SK-N-SH treated with all-trans-retinoic acid at 6 μM for 48 hours (cell line): ENCODE measurements at regions not wholly inside any gene's neighbourhood (a gene's known extent, or its start where the extent isn't known, plus 50 kb on each side); places are given as distances from the start of the nearest gene placed in this dataset.

ENCODE experiments used
- ATAC-seq: fragments of 200-7000 bp; cut with Tn5 transposase; 3 replicates; pipeline ENCODE4 v1.9.1; 2020; ENCODE audit warnings: mild to moderate bottlenecking, moderate library complexity
- BACH2 ChIP-seq: fragments of 250-450 bp; sonication (Bioruptor Pico); IDR thresholded peaks from 2 replicates; pipeline ENCODE4 v1.9.0; 2021; ENCODE audit warnings: mild to moderate bottlenecking, borderline replicate concordance
- CREB5 ChIP-seq: fragments of 250-450 bp; sonication (Bioruptor Pico); IDR thresholded peaks from 2 replicates; pipeline ENCODE4 v1.5.1; 2020; ENCODE audit warnings: low read depth, mild to moderate bottlenecking, moderate library complexity
- CSDC2 ChIP-seq: fragments of 250-450 bp; sonication (Bioruptor Pico); IDR thresholded peaks from 2 replicates; pipeline ENCODE4 v1.5.0; 2020; ENCODE audit warnings: mild to moderate bottlenecking, moderate library complexity
- GLIS3 ChIP-seq: fragments of 250-450 bp; sonication (Bioruptor Pico); IDR thresholded peaks from 2 replicates; pipeline ENCODE4 v1.5.0; 2020; ENCODE audit warnings: mild to moderate bottlenecking, moderate library complexity
- ISL1 ChIP-seq: fragments of 250-450 bp; sonication (Bioruptor Pico); IDR thresholded peaks from 2 replicates; pipeline ENCODE4 v2.1.2; 2022; ENCODE audit warnings: mild to moderate bottlenecking, moderate library complexity
- OSR1 ChIP-seq: fragments of 250-450 bp; sonication (Bioruptor Pico); IDR thresholded peaks from 2 replicates; pipeline ENCODE4 v1.8.0; 2022; ENCODE audit warnings: moderate library complexity, mild to moderate bottlenecking, inconsistent platforms
- SNAI2 ChIP-seq: fragments of 250-450 bp; sonication (Bioruptor Pico); IDR thresholded peaks from 2 replicates; pipeline ENCODE4 v1.5.0; 2020; ENCODE audit warnings: mild to moderate bottlenecking, moderate library complexity
- TCF4 ChIP-seq: fragments of 250-450 bp; sonication (Bioruptor Pico); IDR thresholded peaks from 2 replicates; pipeline ENCODE4 v1.8.0; 2021; ENCODE audit warnings: mild to moderate bottlenecking, moderate library complexity, borderline replicate concordance
- TSHZ2 ChIP-seq: fragments of 250-450 bp; sonication (Bioruptor Pico); IDR thresholded peaks from 2 replicates; pipeline ENCODE4 v1.5.0; 2020; ENCODE audit warnings: mild to moderate bottlenecking, moderate library complexity
- ZFP3 ChIP-seq: fragments of 250-450 bp; sonication (Bioruptor Pico); IDR thresholded peaks from 2 replicates; pipeline ENCODE4 v1.5.0; 2020; ENCODE audit warnings: mild to moderate bottlenecking, moderate library complexity
- ZFP30 ChIP-seq: fragments of 450-650 bp; formaldehyde crosslinking; IDR thresholded peaks from 2 replicates; pipeline ENCODE4 v1.5.0; 2022; ENCODE audit warnings: mild to moderate bottlenecking, moderate library complexity
- ZNF565 ChIP-seq: fragments of 450-650 bp; formaldehyde crosslinking; conservative IDR thresholded peaks from 2 replicates; pipeline ENCODE4 v1.5.0; 2020; ENCODE audit warnings: low read depth, mild to moderate bottlenecking, moderate library complexity
- ZNF70 ChIP-seq: fragments of 450-650 bp; formaldehyde crosslinking; IDR thresholded peaks from 2 replicates; pipeline ENCODE4 v1.5.0; 2020; ENCODE audit warnings: mild to moderate bottlenecking, moderate library complexity
- ZNF8 ChIP-seq: fragments of 450-650 bp; formaldehyde crosslinking; IDR thresholded peaks from 2 replicates; pipeline ENCODE4 v1.5.0; 2020; ENCODE audit warnings: mild to moderate bottlenecking, moderate library complexity
- TF ChIP-seq, protein P1 (sequence below): fragments of 250-450 bp; sonication (Bioruptor Pico); IDR thresholded peaks from 2 replicates; pipeline ENCODE4 v1.8.0; 2020; ENCODE audit warnings: mild to moderate bottlenecking, moderate library complexity, borderline replicate concordance

DNA sequence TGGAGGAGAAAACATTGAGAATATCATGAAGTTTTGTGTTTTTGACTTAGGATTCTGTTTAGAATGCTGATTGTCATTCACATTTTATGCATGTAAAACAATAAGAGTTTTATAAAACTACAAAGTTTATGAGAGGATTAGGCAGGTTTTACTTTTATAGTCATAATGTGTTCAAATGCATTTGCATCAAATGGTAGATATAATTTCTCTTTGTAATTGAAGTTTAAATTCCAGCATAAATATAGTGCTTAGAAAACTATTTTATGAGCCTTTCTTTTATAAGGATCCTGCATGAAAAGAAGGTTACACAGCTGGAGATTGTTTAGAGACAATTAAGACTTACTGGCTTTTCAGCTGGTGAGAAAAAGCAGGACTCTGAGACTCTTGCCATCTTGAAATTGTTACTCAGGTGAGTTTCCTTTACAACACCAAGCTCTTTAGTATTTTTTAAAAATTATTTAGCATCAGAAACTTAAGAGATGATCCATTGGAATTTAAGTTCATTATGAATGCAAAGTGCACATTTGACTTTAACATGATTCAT lies 157.1 kb upstream of the MAN1A1 start:
- ATAC-seq: no peak
- TF ChIP-seq GLIS3 (CRISPR knock-in tag): no peak
- TF ChIP-seq TCF4 (CRISPR knock-in tag): no peak

GRCh38 chr6:119501798-119502483 lies 152.4 kb upstream of the MAN1A1 start:
- no peak for ATAC-seq
- no peak for TF ChIP-seq CREB5 (CRISPR knock-in tag)

DNA sequence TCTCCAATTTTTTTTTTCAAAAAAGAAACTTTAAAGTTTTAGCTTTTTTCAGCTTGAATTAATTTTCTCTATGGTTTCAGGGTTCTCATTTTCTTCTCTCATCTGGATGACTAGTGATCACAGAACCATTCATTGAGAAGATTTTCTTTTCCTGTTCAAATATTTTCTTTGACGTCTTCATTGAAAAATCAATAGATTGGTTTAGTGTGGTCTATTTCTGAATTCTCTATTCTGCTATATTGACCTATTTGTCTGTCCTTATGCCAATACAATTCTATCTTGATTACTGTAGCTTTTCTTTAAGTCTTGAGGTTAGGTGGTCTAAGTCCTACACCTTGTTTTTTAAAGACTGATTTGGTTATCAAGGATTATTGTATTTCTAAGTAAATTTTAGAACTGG lies 150.2 kb upstream of the MAN1A1 start:
- ATAC-seq: no peak
- TF ChIP-seq SNAI2 (CRISPR knock-in tag) (no peak), OSR1 (CRISPR knock-in tag) (no peak), ZFP30 (CRISPR knock-in tag) (no peak), ZNF70 (CRISPR knock-in tag) (no peak), BACH2 (CRISPR knock-in tag) (no peak), TSHZ2 (CRISPR knock-in tag) (no peak), ZNF8 (CRISPR knock-in tag) (no peak), TCF4 (CRISPR knock-in tag) (no peak)

GRCh38 chr6:119497988-119498727 lies 148.6 kb upstream of the MAN1A1 start:
- no peak for TF ChIP-seq ZNF70 (CRISPR knock-in tag)
- no peak for TF ChIP-seq ZNF8 (CRISPR knock-in tag)
- no peak for TF ChIP-seq CREB5 (CRISPR knock-in tag)
- TF ChIP-seq ZNF565 (CRISPR knock-in tag): no peak
- no peak for TF ChIP-seq TSHZ2 (CRISPR knock-in tag)
- no peak for TF ChIP-seq ZFP3
- no peak for TF ChIP-seq SNAI2 (CRISPR knock-in tag)
- TF ChIP-seq CSDC2: no peak
- no peak for ATAC-seq

- no peak for ATAC-seq
- TF ChIP-seq ISL1 (CRISPR knock-in tag) (peak; percentile 37; the same call in 1 of the 2 replicates), ZNF8 (CRISPR knock-in tag) (no peak), OSR1 (CRISPR knock-in tag) (no peak), BACH2 (CRISPR knock-in tag) (no peak), ZNF70 (CRISPR knock-in tag) (no peak)
- TF ChIP-seq, protein P1, sequence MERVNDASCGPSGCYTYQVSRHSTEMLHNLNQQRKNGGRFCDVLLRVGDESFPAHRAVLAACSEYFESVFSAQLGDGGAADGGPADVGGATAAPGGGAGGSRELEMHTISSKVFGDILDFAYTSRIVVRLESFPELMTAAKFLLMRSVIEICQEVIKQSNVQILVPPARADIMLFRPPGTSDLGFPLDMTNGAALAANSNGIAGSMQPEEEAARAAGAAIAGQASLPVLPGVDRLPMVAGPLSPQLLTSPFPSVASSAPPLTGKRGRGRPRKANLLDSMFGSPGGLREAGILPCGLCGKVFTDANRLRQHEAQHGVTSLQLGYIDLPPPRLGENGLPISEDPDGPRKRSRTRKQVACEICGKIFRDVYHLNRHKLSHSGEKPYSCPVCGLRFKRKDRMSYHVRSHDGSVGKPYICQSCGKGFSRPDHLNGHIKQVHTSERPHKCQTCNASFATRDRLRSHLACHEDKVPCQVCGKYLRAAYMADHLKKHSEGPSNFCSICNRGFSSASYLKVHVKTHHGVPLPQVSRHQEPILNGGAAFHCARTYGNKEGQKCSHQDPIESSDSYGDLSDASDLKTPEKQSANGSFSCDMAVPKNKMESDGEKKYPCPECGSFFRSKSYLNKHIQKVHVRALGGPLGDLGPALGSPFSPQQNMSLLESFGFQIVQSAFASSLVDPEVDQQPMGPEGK: no peak
These were observed 145.7 kb upstream of the MAN1A1 start for GRCh38 chr6:119495230-119495683.
